ENCODE measurements at regions not wholly inside any gene's neighbourhood (a gene's known extent, or its start where the extent isn't known, plus 50 kb on each side); places are given as distances from the start of the nearest gene placed in this dataset.
"Not testable (repeated sequence)": the region's sequence is repeated elsewhere in the genome, so short reads cannot be mapped to it uniquely, and the experiment has no call there.

DNA sequence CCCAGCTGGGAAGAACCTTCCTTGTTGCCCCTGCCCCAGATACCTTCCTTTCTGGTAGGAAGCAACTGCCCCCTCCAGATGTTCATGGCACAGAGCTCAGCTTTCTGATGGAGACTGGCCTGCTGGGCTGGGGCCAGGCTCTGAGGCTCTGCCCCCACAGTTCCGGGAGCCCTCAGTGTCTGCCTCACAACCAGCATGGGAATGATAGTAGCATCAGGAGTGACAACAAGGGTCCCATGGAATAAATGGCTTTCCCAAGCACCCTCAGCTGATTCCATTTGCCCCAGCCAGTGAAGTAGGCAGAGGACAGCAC is 65.6 kb upstream of the IQSEC1 start:
- Mint-ChIP-seq H3K4me3 (no peak overlapping the region), H3K27me3 (peaks cover 20% of the 10 kb centered on the region), H3K27ac (no peak overlapping the region), H3K4me1 (ENCODE audit: low read depth) (no peaks in the 10 kb centered on the region), H3K36me3 (ENCODE audit: low read depth) (no peaks in the 10 kb centered on the region), H3K9me3 (no peaks in the 10 kb centered on the region)
- H3K4me3 ChIP-seq (ENCODE audit: low read length) = no peak overlapping the region
- CTCF ChIA-PET = no interaction called here
- TF ChIP-seq, protein P1, sequence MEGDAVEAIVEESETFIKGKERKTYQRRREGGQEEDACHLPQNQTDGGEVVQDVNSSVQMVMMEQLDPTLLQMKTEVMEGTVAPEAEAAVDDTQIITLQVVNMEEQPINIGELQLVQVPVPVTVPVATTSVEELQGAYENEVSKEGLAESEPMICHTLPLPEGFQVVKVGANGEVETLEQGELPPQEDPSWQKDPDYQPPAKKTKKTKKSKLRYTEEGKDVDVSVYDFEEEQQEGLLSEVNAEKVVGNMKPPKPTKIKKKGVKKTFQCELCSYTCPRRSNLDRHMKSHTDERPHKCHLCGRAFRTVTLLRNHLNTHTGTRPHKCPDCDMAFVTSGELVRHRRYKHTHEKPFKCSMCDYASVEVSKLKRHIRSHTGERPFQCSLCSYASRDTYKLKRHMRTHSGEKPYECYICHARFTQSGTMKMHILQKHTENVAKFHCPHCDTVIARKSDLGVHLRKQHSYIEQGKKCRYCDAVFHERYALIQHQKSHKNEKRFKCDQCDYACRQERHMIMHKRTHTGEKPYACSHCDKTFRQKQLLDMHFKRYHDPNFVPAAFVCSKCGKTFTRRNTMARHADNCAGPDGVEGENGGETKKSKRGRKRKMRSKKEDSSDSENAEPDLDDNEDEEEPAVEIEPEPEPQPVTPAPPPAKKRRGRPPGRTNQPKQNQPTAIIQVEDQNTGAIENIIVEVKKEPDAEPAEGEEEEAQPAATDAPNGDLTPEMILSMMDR (IDR thresholded peaks at IDR 0.05) = no peak
- H3K36me3 ChIP-seq (ENCODE audit: insufficient read depth, low read length) = no peaks in the 10 kb centered on the region
- DNase-seq = peak in 1 of 14 experiments; percentile 8
- peaks cover 0 to 7% of the 10 kb centered on the region in 2 experiments for H3K9me3 ChIP-seq (ENCODE audit: control insufficient read depth in 1 of 2, insufficient read depth in 1 of 2, low read length in 2 of 2)
- POLR2A ChIA-PET = no interaction called here
- no peak for ATAC-seq (ENCODE audit: poor library complexity)
- H3K27ac ChIP-seq (ENCODE audit: low read depth in 1 of 2, low read length in 2 of 2) = no peak overlapping the region
- no peaks in the 10 kb centered on the region for H3K4me1 ChIP-seq (ENCODE audit: insufficient read depth, low read length)
- intact Hi-C loops (cut with DNase I, micrococcal nuclease) = no loop called here
- peaks cover 0 to 7% of the 10 kb centered on the region in 2 experiments for H3K27me3 ChIP-seq (ENCODE audit: control insufficient read depth in 1 of 2, insufficient read depth in 2 of 2, low read length in 2 of 2)

DNA sequence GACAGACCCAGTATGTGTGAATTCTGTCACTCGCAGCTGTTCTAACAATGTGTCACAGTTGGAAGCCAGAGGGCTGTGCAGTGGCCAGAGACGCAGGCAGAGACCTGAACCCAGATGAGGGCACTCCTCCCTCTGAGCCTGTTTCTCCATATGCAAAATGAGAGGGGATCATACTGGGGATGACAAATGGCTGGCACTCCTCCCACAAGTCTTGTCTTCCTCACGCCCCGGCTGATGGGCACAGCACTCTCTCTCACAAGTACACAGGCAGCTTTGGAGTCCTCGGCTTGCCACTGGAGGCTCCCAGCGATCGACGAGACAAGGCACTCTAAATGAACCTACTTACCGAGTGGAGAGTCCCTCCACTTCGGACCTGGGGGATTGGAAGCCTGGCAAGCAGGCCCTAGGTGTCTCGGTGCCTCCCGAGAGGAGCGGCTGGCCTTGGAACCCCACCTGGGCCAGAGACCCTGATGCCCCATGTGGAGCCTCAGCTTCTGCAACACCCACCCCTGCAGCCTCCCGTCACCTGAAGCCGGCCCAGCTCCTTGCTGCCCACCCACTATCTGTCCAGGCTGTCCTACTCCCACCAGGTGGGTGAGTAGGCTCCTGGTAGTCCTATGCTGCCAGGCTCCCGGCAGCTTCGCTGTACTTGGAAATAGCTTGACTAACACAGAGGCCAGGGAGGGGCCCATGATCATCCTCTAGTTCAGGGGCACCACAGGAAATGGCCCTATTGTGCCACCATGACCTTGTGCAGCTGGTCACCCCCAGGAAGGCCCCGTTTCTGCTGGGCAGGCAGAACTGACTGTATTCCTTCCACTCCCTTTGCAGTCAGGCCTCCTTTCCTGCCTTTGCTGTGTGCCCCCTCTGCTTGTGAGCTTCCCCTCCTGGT is 65.0 kb upstream of the IQSEC1 start:
- intact Hi-C loops (cut with DNase I, micrococcal nuclease) = no loop called here
- no peak for ATAC-seq (ENCODE audit: poor library complexity)
- TF ChIP-seq, protein P1 (IDR thresholded peaks at IDR 0.05) = no peak
- Mint-ChIP-seq H3K4me3 (no peak overlapping the region), H3K36me3 (ENCODE audit: low read depth) (no peaks in the 10 kb centered on the region), H3K27me3 (peaks cover 20% of the 10 kb centered on the region), H3K4me1 (ENCODE audit: low read depth) (no peaks in the 10 kb centered on the region), H3K9me3 (no peaks in the 10 kb centered on the region), H3K27ac (no peak overlapping the region)
- H3K9me3 ChIP-seq (ENCODE audit: control insufficient read depth in 1 of 2, insufficient read depth in 1 of 2, low read length in 2 of 2) = peaks cover 0 to 3% of the 10 kb centered on the region in 2 experiments
- no peak overlapping the region for H3K27ac ChIP-seq (ENCODE audit: low read depth in 1 of 2, low read length in 2 of 2)
- no peak overlapping the region for H3K4me3 ChIP-seq (ENCODE audit: low read length)
- H3K27me3 ChIP-seq (ENCODE audit: control insufficient read depth in 1 of 2, insufficient read depth in 2 of 2, low read length in 2 of 2) = peaks cover 0 to 7% of the 10 kb centered on the region in 2 experiments
- CTCF ChIA-PET = no interaction called here
- no peaks in the 10 kb centered on the region for H3K36me3 ChIP-seq (ENCODE audit: insufficient read depth, low read length)
- POLR2A ChIA-PET = no interaction called here
- DNase-seq = peak in 1 of 14 experiments; percentile 26
- no peaks in the 10 kb centered on the region for H3K4me1 ChIP-seq (ENCODE audit: insufficient read depth, low read length)

DNA sequence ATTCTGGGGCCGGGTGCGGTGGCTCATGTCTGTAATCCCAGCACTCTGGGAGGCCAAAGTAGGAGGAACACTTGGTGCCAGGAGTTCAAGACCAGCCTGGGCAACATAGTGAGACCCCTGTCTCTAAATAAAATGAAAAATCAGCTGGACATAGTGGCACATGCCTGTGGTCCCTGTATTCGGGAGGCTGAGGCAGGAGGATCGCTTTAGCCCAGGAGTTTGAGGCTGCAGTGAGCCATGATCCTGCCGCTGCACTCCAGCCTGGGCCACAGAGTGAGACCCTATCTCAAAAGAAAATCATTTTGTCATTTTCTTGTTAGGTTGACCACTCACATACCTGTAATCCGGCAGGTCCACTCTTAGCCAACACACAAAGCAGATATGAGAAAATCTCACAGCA is 63.6 kb upstream of the IQSEC1 start:
- H3K27me3 ChIP-seq (ENCODE audit: control insufficient read depth in 1 of 2, insufficient read depth in 2 of 2, low read length in 2 of 2); H3K27ac Mint-ChIP-seq: not testable (repeated sequence)

DNA sequence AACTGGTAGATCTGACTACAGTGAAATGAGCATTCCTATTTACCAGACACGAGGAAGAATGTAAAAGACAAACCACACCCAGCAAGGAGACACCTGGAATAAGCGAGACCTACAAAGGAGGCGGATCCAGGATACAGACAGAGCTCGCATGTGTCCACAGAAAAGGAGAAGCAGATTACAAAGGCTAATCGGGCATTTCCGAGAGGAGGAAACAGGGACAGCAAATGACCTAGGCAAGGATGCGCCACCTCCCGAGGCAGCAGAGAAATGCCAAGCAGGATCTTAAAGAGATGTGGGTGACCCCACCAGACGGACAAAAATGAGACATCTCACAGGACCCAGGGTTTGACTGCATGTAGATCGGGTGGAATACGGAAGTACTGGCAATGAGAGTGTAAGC is 63.2 kb upstream of the IQSEC1 start:
- Histone ChIP-seq H3K36me3 (ENCODE audit: insufficient read depth, low read length) (no peaks in the 10 kb centered on the region), H3K9me3 (ENCODE audit: control insufficient read depth in 1 of 2, insufficient read depth in 1 of 2, low read length in 2 of 2) (no peaks in the 10 kb centered on the region), H3K4me3 (ENCODE audit: low read length) (no peak overlapping the region), H3K27ac (ENCODE audit: low read depth in 1 of 2, low read length in 2 of 2) (no peak overlapping the region), H3K4me1 (ENCODE audit: insufficient read depth, low read length) (no peaks in the 10 kb centered on the region), H3K27me3 (ENCODE audit: control insufficient read depth in 1 of 2, insufficient read depth in 2 of 2, low read length in 2 of 2) (peaks cover 0 to 4% of the 10 kb centered on the region in 2 experiments)
- CTCF ChIA-PET = no interaction called here
- ATAC-seq (ENCODE audit: poor library complexity) = no peak
- Mint-ChIP-seq H3K9me3 (no peaks in the 10 kb centered on the region), H3K36me3 (ENCODE audit: low read depth) (no peaks in the 10 kb centered on the region), H3K27ac (no peak overlapping the region), H3K4me3 (no peak overlapping the region), H3K27me3 (peaks cover 19% of the 10 kb centered on the region), H3K4me1 (ENCODE audit: low read depth) (peaks cover 5% of the 10 kb centered on the region)
- DNase-seq = peak in 1 of 14 experiments; percentile 14
- intact Hi-C loops (cut with DNase I, micrococcal nuclease) = no loop called here
- TF ChIP-seq, protein P1 (IDR thresholded peaks at IDR 0.05) = no peak
- POLR2A ChIA-PET = no interaction called here

More for the DNA sequence above, 63.6 kb upstream of the IQSEC1 start:
- H3K4me1 Mint-ChIP-seq (ENCODE audit: low read depth); H3K36me3 Mint-ChIP-seq (ENCODE audit: low read depth); H3K9me3 Mint-ChIP-seq; H3K4me3 Mint-ChIP-seq; H3K27ac ChIP-seq (ENCODE audit: low read depth in 1 of 2, low read length in 2 of 2); POLR2A ChIA-PET; CTCF ChIA-PET; ATAC-seq (ENCODE audit: poor library complexity); H3K4me3 ChIP-seq (ENCODE audit: low read length); DNase-seq; intact Hi-C loops (cut with DNase I, micrococcal nuclease); H3K9me3 ChIP-seq (ENCODE audit: control insufficient read depth in 1 of 2, insufficient read depth in 1 of 2, low read length in 2 of 2); H3K36me3 ChIP-seq (ENCODE audit: insufficient read depth, low read length); H3K4me1 ChIP-seq (ENCODE audit: insufficient read depth, low read length): not testable (repeated sequence)
- peaks cover 20% of the 10 kb centered on the region for H3K27me3 Mint-ChIP-seq
